ENCODE measurements at regions not wholly inside any gene's neighbourhood (a gene's known extent, or its start where the extent isn't known, plus 50 kb on each side); places are given as distances from the start of the nearest gene placed in this dataset.

GRCh38 chr6:159101656-159102055, 56.9 kb upstream of the TAGAP start:
- CTCF ChIA-PET: interaction anchor here (0.6 to 0.8 kb wide), 3 partner anchors 8 to 410 kb away, joined by 3 to 4 read pairs (median 3); partner anchors contain the start of gene RSPH3
- H3K9me3 ChIP-seq (ENCODE audit: control insufficient read depth, insufficient read depth, low read depth, low read length): no peaks in the 10 kb centered on the region
- TF ChIP-seq ZNF10 (tag by site-specific recombination; IDR thresholded peaks at IDR 0.05) (no peak), GFI1B (tag by site-specific recombination; IDR thresholded peaks at IDR 0.05) (no peak), IKZF3 (tag by site-specific recombination; IDR thresholded peaks at IDR 0.05) (no peak), ZNF140 (tag by site-specific recombination; IDR thresholded peaks at IDR 0.05) (no peak), ZNF146 (tag by site-specific recombination; IDR thresholded peaks at IDR 0.05) (no peak), ZNF138 (tag by site-specific recombination; IDR thresholded peaks at IDR 0.05; ENCODE audit: borderline replicate concordance) (no peak), ZNF549 (tag by site-specific recombination; IDR thresholded peaks at IDR 0.05) (no peak), ZNF777 (tag by site-specific recombination; IDR thresholded peaks at IDR 0.05; ENCODE audit: borderline replicate concordance) (no peak)
- POLR2A ChIA-PET: no interaction called here
- no peak overlapping the region for H3K27ac ChIP-seq (ENCODE audit: extremely low read depth, low read depth, low read length)
- no peaks in the 10 kb centered on the region for H3K36me3 ChIP-seq (ENCODE audit: control insufficient read depth in 2 of 2, insufficient read depth in 1 of 2, low read length in 2 of 2)
- H3K4me3 ChIP-seq (ENCODE audit: low read depth, low read length): no peak overlapping the region
- H3K4me1 ChIP-seq (ENCODE audit: control insufficient read depth, insufficient read depth, low read length): no peaks in the 10 kb centered on the region

DNA sequence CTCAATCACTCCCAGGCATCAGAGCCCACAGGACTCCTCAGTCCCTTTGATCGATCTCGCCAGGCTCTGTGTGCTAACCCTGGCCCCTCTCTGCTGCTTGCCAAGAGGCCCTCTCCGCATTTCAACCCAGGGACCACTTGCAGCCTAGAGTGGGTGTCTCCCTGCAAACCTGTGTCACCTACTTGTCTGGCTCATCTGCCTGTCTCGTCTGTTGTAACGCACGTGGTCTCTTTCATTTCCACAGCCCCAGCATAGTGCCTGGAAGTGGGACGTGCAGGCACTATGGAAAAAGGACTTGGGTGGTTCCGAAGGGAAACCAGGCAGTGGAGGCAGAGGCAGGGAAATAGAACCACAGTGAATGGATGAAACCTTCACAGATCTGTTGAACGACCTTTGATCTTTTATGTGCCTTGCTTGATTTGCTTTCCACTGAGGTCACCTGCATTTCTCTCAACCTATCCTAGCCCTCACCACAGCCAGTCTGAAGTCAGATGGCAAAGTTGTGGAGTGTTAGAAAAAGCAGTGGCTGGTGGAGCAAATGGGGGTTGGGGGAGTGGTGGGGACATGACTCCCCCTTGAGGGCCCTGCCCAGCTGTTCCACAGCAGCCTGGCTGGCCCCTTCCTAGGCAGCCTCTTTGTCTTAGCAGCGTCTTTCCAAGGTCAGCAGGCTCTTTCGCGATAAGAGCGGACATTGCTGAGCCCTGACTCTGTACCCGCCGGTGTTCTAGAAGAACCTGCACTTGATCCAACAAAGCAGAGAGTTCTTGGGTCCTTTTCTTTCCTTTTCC, 55.8 kb upstream of the TAGAP start:
- H3K4me3 ChIP-seq (ENCODE audit: low read depth, low read length): no peak overlapping the region
- H3K36me3 ChIP-seq (ENCODE audit: control insufficient read depth in 2 of 2, insufficient read depth in 1 of 2, low read length in 2 of 2): no peaks in the 10 kb centered on the region
- no peaks in the 10 kb centered on the region for H3K4me1 ChIP-seq (ENCODE audit: control insufficient read depth, insufficient read depth, low read length)
- H3K27ac ChIP-seq (ENCODE audit: extremely low read depth, low read depth, low read length): no peak overlapping the region
- TF ChIP-seq ZEB2 (tag by site-specific recombination; IDR thresholded peaks at IDR 0.05) (no peak), ZNF366 (tag by site-specific recombination; conservative IDR thresholded peaks at IDR 0.05) (no peak), GLIS2 (tag by site-specific recombination; IDR thresholded peaks at IDR 0.05) (no peak), AEBP2 (tag by site-specific recombination; IDR thresholded peaks at IDR 0.05; ENCODE audit: borderline replicate concordance) (no peak), ZNF837 (tag by site-specific recombination; IDR thresholded peaks at IDR 0.05) (no peak), ELK4 (IDR thresholded peaks at IDR 0.05; ENCODE audit: borderline replicate concordance, low read depth, low read length) (no peak), HIC1 (tag by site-specific recombination; IDR thresholded peaks at IDR 0.05) (no peak), INSM2 (tag by site-specific recombination; IDR thresholded peaks at IDR 0.05) (no peak), ZNF610 (tag by site-specific recombination; IDR thresholded peaks at IDR 0.05; ENCODE audit: borderline replicate concordance) (no peak), ZNF311 (tag by site-specific recombination; IDR thresholded peaks at IDR 0.05; ENCODE audit: borderline replicate concordance) (no peak), ZBTB21 (tag by site-specific recombination; IDR thresholded peaks at IDR 0.05) (no peak), PRDM1 (tag by site-specific recombination; IDR thresholded peaks at IDR 0.05) (no peak), ZNF155 (tag by site-specific recombination; IDR thresholded peaks at IDR 0.05) (no peak), ZNF175 (tag by site-specific recombination; IDR thresholded peaks at IDR 0.05) (no peak), ZFP69B (tag by site-specific recombination; IDR thresholded peaks at IDR 0.05) (no peak), ZFP37 (tag by site-specific recombination; IDR thresholded peaks at IDR 0.05) (no peak)
- TF ChIP-seq, protein P1, sequence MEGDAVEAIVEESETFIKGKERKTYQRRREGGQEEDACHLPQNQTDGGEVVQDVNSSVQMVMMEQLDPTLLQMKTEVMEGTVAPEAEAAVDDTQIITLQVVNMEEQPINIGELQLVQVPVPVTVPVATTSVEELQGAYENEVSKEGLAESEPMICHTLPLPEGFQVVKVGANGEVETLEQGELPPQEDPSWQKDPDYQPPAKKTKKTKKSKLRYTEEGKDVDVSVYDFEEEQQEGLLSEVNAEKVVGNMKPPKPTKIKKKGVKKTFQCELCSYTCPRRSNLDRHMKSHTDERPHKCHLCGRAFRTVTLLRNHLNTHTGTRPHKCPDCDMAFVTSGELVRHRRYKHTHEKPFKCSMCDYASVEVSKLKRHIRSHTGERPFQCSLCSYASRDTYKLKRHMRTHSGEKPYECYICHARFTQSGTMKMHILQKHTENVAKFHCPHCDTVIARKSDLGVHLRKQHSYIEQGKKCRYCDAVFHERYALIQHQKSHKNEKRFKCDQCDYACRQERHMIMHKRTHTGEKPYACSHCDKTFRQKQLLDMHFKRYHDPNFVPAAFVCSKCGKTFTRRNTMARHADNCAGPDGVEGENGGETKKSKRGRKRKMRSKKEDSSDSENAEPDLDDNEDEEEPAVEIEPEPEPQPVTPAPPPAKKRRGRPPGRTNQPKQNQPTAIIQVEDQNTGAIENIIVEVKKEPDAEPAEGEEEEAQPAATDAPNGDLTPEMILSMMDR (tag by site-specific recombination; IDR thresholded peaks at IDR 0.05): no peak
- CTCF ChIA-PET: interaction anchor here (2.6 kb wide), 1 partner anchor 9 kb away, joined by 6 read pairs; no protein-coding TSS in a partner anchor
- no peaks in the 10 kb centered on the region for H3K9me3 ChIP-seq (ENCODE audit: control insufficient read depth, insufficient read depth, low read depth, low read length)
- POLR2A ChIA-PET: no interaction called here

All from HEK293 (cell line).